ENCODE measurements at regions not wholly inside any gene's neighbourhood (a gene's known extent, or its start where the extent isn't known, plus 50 kb on each side); places are given as distances from the start of the nearest gene placed in this dataset.

DNA sequence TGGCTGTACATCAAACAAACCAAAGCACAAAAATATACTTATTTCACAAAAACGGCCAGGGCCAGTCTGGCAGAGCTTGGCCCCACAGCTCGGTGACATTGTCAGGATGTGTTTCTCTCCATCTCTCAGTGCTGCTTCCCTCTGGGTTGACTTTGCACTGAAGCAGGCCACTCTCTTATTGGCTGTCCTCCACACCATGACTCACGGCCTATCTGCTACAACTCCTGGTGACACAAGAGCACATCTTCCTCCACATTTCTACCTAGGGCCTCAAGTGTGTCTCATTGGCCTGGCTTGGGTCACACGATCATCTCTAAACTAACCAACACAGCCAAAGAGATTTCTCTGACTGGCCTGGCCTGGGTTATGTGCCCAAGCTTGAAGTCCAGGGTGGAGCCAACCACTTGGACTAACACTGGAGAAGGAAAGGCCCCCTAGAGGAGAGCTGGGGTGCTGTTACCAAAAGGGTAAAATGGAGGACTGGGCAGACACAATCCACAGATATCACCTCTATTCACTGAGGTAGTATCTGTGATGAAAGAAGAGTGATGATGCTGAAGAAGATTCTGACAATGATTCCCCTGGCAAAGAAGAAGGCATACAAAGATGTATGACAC is 159.8 kb upstream of the TSHZ2 start:
- DNase-seq (ENCODE audit: extremely low spot score), result no peak
- no peaks in the 10 kb centered on the region for H3K4me1 ChIP-seq
- intact Hi-C loops (cut with DNase I), result no loop called here
- peaks cover 0 to 2% (median 0%) of the 10 kb centered on the region in 4 donors for H3K27me3 ChIP-seq
- no peaks in the 10 kb centered on the region for H3K36me3 ChIP-seq
- TF ChIP-seq, protein P1, sequence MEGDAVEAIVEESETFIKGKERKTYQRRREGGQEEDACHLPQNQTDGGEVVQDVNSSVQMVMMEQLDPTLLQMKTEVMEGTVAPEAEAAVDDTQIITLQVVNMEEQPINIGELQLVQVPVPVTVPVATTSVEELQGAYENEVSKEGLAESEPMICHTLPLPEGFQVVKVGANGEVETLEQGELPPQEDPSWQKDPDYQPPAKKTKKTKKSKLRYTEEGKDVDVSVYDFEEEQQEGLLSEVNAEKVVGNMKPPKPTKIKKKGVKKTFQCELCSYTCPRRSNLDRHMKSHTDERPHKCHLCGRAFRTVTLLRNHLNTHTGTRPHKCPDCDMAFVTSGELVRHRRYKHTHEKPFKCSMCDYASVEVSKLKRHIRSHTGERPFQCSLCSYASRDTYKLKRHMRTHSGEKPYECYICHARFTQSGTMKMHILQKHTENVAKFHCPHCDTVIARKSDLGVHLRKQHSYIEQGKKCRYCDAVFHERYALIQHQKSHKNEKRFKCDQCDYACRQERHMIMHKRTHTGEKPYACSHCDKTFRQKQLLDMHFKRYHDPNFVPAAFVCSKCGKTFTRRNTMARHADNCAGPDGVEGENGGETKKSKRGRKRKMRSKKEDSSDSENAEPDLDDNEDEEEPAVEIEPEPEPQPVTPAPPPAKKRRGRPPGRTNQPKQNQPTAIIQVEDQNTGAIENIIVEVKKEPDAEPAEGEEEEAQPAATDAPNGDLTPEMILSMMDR (IDR thresholded peaks at IDR 0.05), result no peak
- TF ChIP-seq POLR2AphosphoS5 (IDR thresholded peaks at IDR 0.05), result no peak
- WGBS, result 89% methylated on average over 4 of the region's 4 CpGs
- no peak overlapping the region for H3K27ac ChIP-seq (replicated peaks in 1 of 4)
- no peaks in the 10 kb centered on the region for H3K9me3 ChIP-seq
- H3K4me3 ChIP-seq, result no peak overlapping the region

DNA sequence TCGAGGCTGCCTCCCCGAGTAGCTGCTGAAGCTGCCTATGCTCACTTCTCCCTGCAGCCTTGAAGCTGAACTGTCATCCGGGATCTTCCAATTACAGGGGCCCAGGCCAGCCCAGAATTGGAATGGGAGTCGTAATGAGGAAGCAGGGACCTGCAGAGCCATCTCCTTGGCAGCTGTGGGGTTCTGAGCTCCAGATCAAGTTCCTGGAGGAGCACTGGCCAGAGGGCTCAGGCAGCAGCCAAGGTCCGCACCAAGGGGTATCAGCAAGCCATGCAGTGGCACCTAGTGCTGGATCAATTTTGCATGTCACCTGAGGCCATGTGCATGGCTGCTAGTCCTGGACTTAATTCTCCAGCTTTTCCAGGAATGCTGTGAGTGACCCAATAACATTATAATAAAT is 163.2 kb upstream of the TSHZ2 start:
- Histone ChIP-seq H3K27me3 (no peaks in the 10 kb centered on the region), H3K4me1 (no peaks in the 10 kb centered on the region), H3K36me3 (no peaks in the 10 kb centered on the region), H3K27ac (replicated peaks in 1 of 4) (no peak overlapping the region), H3K4me3 (no peak overlapping the region), H3K9me3 (no peaks in the 10 kb centered on the region)
- WGBS, result 73% methylated on average over 4 of the region's 5 CpGs
- TF ChIP-seq, protein P1 (IDR thresholded peaks at IDR 0.05), result no peak
- TF ChIP-seq EP300 (IDR thresholded peaks at IDR 0.05), result no peak
- no peak for TF ChIP-seq POLR2A (IDR thresholded peaks at IDR 0.05; ENCODE audit: low read depth)
- TF ChIP-seq POLR2AphosphoS5 (IDR thresholded peaks at IDR 0.05), result no peak
- DNase-seq (ENCODE audit: extremely low spot score), result no peak
- intact Hi-C loops (cut with DNase I), result no loop called here

DNA sequence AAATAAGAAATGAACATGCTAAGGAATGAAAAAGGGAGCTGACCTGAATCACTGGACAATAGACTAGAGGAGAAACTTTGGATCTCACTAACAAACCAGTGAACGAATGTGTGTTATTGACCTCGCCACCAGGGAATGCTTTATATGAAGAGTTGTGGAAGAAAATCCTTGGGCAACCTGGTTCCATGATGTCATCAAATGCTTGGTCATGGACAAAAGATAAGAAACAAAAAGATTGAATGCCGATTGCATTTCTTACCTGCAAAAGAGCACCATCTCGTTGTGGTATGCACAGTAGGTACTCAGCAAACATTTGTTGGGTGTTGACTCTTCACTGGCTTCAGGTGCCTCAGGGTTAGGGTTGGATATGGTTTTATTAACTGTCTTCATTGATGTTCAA is 165.2 kb upstream of the TSHZ2 start:
- DNase-seq (ENCODE audit: extremely low spot score), result peak; percentile 37
- Histone ChIP-seq H3K36me3 (no peaks in the 10 kb centered on the region), H3K27ac (replicated peaks in 1 of 4) (no peak overlapping the region), H3K9me3 (no peaks in the 10 kb centered on the region), H3K27me3 (no peaks in the 10 kb centered on the region), H3K4me1 (no peaks in the 10 kb centered on the region), H3K4me3 (no peak overlapping the region)
- TF ChIP-seq POLR2AphosphoS5 (IDR thresholded peaks at IDR 0.05) (no peak), POLR2A (IDR thresholded peaks at IDR 0.05; ENCODE audit: low read depth) (no peak), EP300 (IDR thresholded peaks at IDR 0.05) (no peak)
- TF ChIP-seq, protein P1 (IDR thresholded peaks at IDR 0.05), result no peak
- intact Hi-C loops (cut with DNase I), result no loop called here
- WGBS, result 94% methylated on average over 4 of the region's 4 CpGs

DNA sequence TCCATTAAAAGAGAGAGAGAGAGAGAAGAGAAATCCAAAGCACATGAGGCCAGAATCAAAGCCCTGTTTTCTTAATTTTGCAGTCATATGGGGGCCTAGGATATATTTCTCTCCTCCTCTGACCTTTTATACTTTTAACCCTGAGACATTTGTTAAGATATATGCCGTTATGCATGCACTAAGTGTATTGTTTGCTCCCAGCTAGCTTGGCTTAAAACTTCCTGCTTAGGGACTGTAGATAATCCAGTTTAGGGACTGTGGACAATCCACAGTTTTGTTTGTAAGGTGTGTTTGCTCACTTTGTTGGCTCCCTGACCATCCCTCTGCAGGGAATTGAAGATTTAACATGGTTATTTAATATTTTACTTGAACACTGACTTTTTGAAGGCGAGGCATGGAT is 166.3 kb upstream of the TSHZ2 start:
- WGBS, result 62% methylated on average over 2 of the region's 2 CpGs
- no peak overlapping the region for H3K27ac ChIP-seq (replicated peaks in 1 of 4)
- H3K9me3 ChIP-seq, result no peaks in the 10 kb centered on the region
- no peaks in the 10 kb centered on the region for H3K27me3 ChIP-seq
- no peaks in the 10 kb centered on the region for H3K36me3 ChIP-seq
- no peak overlapping the region for H3K4me3 ChIP-seq
- no peak for TF ChIP-seq POLR2AphosphoS5 (IDR thresholded peaks at IDR 0.05)
- no peak for TF ChIP-seq POLR2A (IDR thresholded peaks at IDR 0.05; ENCODE audit: low read depth)
- no peak for TF ChIP-seq EP300 (IDR thresholded peaks at IDR 0.05)
- TF ChIP-seq, protein P1 (IDR thresholded peaks at IDR 0.05), result no peak
- H3K4me1 ChIP-seq, result no peaks in the 10 kb centered on the region
- intact Hi-C loops (cut with DNase I), result no loop called here
- peak; percentile 47 for DNase-seq (ENCODE audit: extremely low spot score)

DNA sequence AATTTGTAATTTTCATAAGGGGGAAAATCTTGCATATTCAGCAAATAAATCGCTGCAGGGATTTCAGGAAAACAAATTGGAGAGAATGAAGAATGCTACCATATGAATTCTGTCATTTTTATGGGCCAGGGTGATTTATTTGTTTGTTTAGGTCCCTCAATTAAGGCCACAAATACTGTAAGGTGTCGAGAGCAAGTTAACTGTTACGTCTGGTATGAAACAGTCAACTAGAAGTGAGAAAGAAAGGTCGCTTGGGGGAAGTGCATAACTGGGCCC is 166.9 kb upstream of the TSHZ2 start:
- H3K27ac ChIP-seq (replicated peaks in 1 of 4), result no peak overlapping the region
- H3K4me3 ChIP-seq, result no peak overlapping the region
- 76% methylated on average over 4 of the region's 4 CpGs for WGBS
- no peaks in the 10 kb centered on the region for H3K27me3 ChIP-seq
- no peaks in the 10 kb centered on the region for H3K36me3 ChIP-seq
- intact Hi-C loops (cut with DNase I), result no loop called here
- H3K4me1 ChIP-seq, result no peaks in the 10 kb centered on the region
- no peak for DNase-seq (ENCODE audit: extremely low spot score)
- TF ChIP-seq POLR2AphosphoS5 (IDR thresholded peaks at IDR 0.05) (no peak), EP300 (IDR thresholded peaks at IDR 0.05) (no peak), POLR2A (IDR thresholded peaks at IDR 0.05; ENCODE audit: low read depth) (no peak)
- TF ChIP-seq, protein P1 (IDR thresholded peaks at IDR 0.05), result no peak
- no peaks in the 10 kb centered on the region for H3K9me3 ChIP-seq

All from esophagus muscularis mucosa (tissue), 4 donors.